Cardiac muscle cell (in vitro differentiated cells and primary cell): ENCODE measurements at regions not wholly inside any gene's neighbourhood (a gene's known extent, or its start where the extent isn't known, plus 50 kb on each side); places are given as distances from the start of the nearest gene placed in this dataset.

Experiments
- DNase-seq, 2 donors: peaks; one replicate each; pipeline versions ENCODE4 v3.0.0 to v3.0.0-alpha.2; 2010 to 2017; ENCODE audit warnings: low read depth in 1 of 2, low spot score in 1 of 2
- H3K27ac ChIP-seq: fragments of 200-600 bp; sonication (generic); 2 replicates; pipeline ENCODE4 v1.5.1; 2016
- H3K27me3 ChIP-seq: fragments of 200-600 bp; sonication (generic); 2 replicates; pipeline ENCODE4 v1.6.0; 2016; ENCODE audit warnings: control low read depth
- H3K36me3 ChIP-seq: fragments of 200-600 bp; sonication (generic); 2 replicates; pipeline ENCODE4 v1.5.1; 2016; ENCODE audit warnings: control low read depth
- H3K4me1 ChIP-seq: fragments of 200-600 bp; sonication (generic); 2 replicates; pipeline ENCODE4 v1.8.1; 2017; ENCODE audit warnings: low read depth, mild to moderate bottlenecking, mixed run types
- H3K4me3 ChIP-seq: fragments of 200-600 bp; sonication (generic); 2 replicates; pipeline ENCODE4 v1.5.1; 2016; ENCODE audit warnings: mild to moderate bottlenecking
- H3K9me3 ChIP-seq: fragments of 200-600 bp; sonication (generic); 2 replicates; pipeline ENCODE4 v1.5.1; 2017; ENCODE audit warnings: low read depth, mild to moderate bottlenecking, control low read depth
- TF ChIP-seq, protein P1 (sequence below): IDR thresholded peaks from 2 replicates; pipeline ENCODE4 v1.5.1; 2012; ENCODE audit warnings: low read depth, mild to moderate bottlenecking, low read length

- TF ChIP-seq, protein P1, sequence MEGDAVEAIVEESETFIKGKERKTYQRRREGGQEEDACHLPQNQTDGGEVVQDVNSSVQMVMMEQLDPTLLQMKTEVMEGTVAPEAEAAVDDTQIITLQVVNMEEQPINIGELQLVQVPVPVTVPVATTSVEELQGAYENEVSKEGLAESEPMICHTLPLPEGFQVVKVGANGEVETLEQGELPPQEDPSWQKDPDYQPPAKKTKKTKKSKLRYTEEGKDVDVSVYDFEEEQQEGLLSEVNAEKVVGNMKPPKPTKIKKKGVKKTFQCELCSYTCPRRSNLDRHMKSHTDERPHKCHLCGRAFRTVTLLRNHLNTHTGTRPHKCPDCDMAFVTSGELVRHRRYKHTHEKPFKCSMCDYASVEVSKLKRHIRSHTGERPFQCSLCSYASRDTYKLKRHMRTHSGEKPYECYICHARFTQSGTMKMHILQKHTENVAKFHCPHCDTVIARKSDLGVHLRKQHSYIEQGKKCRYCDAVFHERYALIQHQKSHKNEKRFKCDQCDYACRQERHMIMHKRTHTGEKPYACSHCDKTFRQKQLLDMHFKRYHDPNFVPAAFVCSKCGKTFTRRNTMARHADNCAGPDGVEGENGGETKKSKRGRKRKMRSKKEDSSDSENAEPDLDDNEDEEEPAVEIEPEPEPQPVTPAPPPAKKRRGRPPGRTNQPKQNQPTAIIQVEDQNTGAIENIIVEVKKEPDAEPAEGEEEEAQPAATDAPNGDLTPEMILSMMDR: no peak
- H3K27ac ChIP-seq: no peak overlapping the region
- no peak for DNase-seq
Measured at GRCh38 chr1:93013145-93014065, 52.1 kb upstream of the DIPK1A start.

GRCh38 chr1:93014168-93014567 lies 52.9 kb upstream of the DIPK1A start:
- TF ChIP-seq, protein P1: no peak
- H3K9me3 ChIP-seq: no peaks in the 10 kb centered on the region
- no peak for DNase-seq
- H3K27ac ChIP-seq: no peak overlapping the region
- H3K4me3 ChIP-seq: no peak overlapping the region
- H3K27me3 ChIP-seq: no peaks in the 10 kb centered on the region
- no peaks in the 10 kb centered on the region for H3K4me1 ChIP-seq
- no peaks in the 10 kb centered on the region for H3K36me3 ChIP-seq

More at GRCh38 chr1:93013145-93014065, 52.1 kb upstream of the DIPK1A start:
- no peaks in the 10 kb centered on the region for H3K27me3 ChIP-seq
- no peaks in the 10 kb centered on the region for H3K36me3 ChIP-seq
- no peak overlapping the region for H3K4me3 ChIP-seq
- H3K4me1 ChIP-seq: no peaks in the 10 kb centered on the region
- H3K9me3 ChIP-seq: no peaks in the 10 kb centered on the region

DNA sequence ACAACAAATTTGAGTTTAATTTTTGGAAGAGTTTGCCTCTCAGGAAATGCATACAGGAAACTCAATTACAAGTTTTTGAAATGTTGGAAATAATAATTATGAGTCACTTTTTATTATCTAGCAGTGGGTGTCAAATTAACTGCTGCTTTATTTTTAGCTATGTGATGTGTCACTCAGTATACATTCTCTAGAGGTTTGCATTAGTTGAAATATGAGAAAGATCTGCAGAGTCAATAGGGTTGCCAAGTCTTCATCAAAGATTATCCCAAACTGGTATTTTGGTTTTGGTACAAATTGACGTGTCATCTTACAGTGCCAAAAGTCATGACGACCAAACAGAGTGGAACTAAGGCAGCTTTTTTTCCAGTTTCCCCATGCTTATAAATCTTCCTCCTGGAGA lies 54.3 kb upstream of the DIPK1A start:
- Histone ChIP-seq H3K4me1 (no peaks in the 10 kb centered on the region), H3K4me3 (no peak overlapping the region), H3K27me3 (peaks cover 4% of the 10 kb centered on the region), H3K36me3 (no peaks in the 10 kb centered on the region), H3K27ac (no peak overlapping the region), H3K9me3 (no peaks in the 10 kb centered on the region)
- peak in 1 of 2 donors; percentile 56 for DNase-seq
- TF ChIP-seq, protein P1: no peak

DNA sequence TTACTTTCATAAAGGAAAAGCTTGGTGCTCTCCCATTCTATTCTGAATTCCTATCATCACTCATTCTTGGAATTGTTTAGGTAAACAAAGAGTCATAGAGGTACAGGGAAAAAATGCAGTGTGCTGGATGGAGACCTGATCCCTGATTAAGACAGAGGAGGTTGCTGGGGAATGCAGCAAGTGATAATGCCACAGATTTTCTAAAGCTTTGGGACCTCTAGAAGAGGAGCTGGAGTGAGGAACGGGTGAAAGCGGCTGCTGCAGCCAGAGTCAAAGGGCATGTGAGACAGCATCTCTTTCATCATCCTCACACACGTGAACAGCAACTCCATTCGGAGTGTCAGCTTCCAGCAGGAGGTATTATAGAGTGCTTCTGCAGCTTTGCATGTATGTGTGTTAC lies 54.9 kb upstream of the DIPK1A start:
- H3K36me3 ChIP-seq: no peaks in the 10 kb centered on the region
- TF ChIP-seq, protein P1: no peak
- H3K9me3 ChIP-seq: no peaks in the 10 kb centered on the region
- H3K27ac ChIP-seq: no peak overlapping the region
- H3K27me3 ChIP-seq: peaks cover 4% of the 10 kb centered on the region
- peak in 1 of 2 donors; percentile 50 for DNase-seq
- H3K4me1 ChIP-seq: no peaks in the 10 kb centered on the region
- H3K4me3 ChIP-seq: no peak overlapping the region

DNA sequence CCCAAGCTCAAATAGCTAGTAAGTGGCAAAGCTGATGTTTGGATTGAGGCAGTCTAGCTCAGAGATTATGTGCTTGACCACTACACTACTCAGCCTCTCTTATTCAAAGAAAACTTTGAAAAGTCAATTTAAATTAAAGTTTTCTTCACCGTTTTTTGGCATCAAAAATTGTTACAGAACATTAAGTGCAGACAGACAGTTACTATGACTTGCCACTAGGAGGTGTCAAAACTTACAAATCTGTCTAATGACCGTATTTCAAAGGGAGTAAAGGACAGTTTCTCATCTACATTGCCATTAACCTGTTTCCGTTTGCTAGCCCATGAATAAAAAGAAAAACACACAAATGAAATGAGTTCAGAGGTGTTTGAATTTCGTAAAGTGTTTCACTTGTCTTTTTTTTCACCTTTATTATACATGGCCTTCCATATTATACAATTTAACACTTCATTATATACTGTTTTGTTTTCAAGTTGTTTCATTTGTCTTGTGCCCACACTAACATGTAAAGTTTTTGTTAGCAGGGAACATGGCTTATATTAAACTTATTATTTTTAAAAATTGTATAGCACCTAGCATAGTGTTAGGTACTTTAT lies 57.4 kb upstream of the MTF2 start:
- no peak overlapping the region for H3K27ac ChIP-seq
- TF ChIP-seq, protein P1: peak; percentile 77
- peak; percentile 32 to 72 for DNase-seq
- peaks cover 4% of the 10 kb centered on the region for H3K27me3 ChIP-seq
- no peaks in the 10 kb centered on the region for H3K36me3 ChIP-seq
- H3K4me1 ChIP-seq: no peaks in the 10 kb centered on the region
- no peaks in the 10 kb centered on the region for H3K9me3 ChIP-seq
- H3K4me3 ChIP-seq: no peak overlapping the region
